Ishikawa (cell line): ENCODE measurements at regions not wholly inside any gene's neighbourhood (a gene's known extent, or its start where the extent isn't known, plus 50 kb on each side); places are given as distances from the start of the nearest gene placed in this dataset.

Experiments
- CEBPB ChIP-seq: IDR thresholded peaks from 2 replicates; pipeline ENCODE4 v1.6.1; 2012
- CREB1 ChIP-seq: IDR thresholded peaks from 2 replicates; pipeline ENCODE4 v1.6.1; 2012; ENCODE audit warnings: low read depth
- EGR1 ChIP-seq: IDR thresholded peaks from 2 replicates; pipeline ENCODE4 v1.6.1; 2012
- EP300 ChIP-seq: IDR thresholded peaks from 2 replicates; pipeline ENCODE4 v1.6.1; 2012; ENCODE audit warnings: borderline replicate concordance
- FOXM1 ChIP-seq: IDR thresholded peaks from 2 replicates; pipeline ENCODE4 v1.6.1; 2012; ENCODE audit warnings: low read depth, borderline replicate concordance
- MAX ChIP-seq: IDR thresholded peaks from 2 replicates; pipeline ENCODE4 v1.6.1; 2012
- NFIC ChIP-seq: IDR thresholded peaks from 2 replicates; pipeline ENCODE4 v1.6.1; 2012
- RAD21 ChIP-seq: IDR thresholded peaks from 2 replicates; pipeline ENCODE4 v1.6.1; 2012; ENCODE audit warnings: low read depth
- REST ChIP-seq: IDR thresholded peaks from 2 replicates; pipeline ENCODE4 v1.6.1; 2012; ENCODE audit warnings: low read depth, mild to moderate bottlenecking
- TAF1 ChIP-seq: IDR thresholded peaks from 2 replicates; pipeline ENCODE4 v1.6.1; 2012; ENCODE audit warnings: low read depth, mild to moderate bottlenecking
- TCF12 ChIP-seq: IDR thresholded peaks from 2 replicates; pipeline ENCODE4 v1.6.1; 2012; ENCODE audit warnings: low read depth
- TEAD4 ChIP-seq: IDR thresholded peaks from 2 replicates; pipeline ENCODE4 v1.6.1; 2012
- YY1 ChIP-seq: IDR thresholded peaks from 2 replicates; pipeline ENCODE4 v1.6.1; 2012; ENCODE audit warnings: low read depth
- ZBTB7A ChIP-seq: IDR thresholded peaks from 2 replicates; pipeline ENCODE4 v1.6.1; 2012; ENCODE audit warnings: low read depth
- TF ChIP-seq, protein P1 (sequence below): IDR thresholded peaks from 2 replicates; pipeline ENCODE4 v1.6.1; 2012

DNA sequence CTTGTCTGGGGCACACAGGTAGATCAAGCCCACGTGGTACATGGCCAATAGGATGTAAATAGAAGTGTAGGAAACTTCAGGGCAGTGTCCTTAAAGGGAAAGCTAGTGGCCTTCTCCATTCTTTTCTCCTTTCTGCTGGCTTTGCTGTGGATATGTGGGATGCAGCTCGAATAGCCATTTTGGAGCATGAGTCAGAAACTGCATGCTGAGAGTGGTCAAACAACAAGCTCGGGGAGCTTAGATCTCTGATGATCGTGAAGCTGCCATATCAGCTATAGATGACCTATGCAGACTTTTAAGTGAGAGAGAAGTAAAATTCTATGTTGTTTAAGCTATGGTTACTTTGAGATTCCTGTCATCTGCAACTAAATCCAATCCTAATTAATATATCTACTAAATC, 241.3 kb upstream of the DAAM1 start:
- TF ChIP-seq ZBTB7A (no peak), CEBPB (no peak), FOXM1 (no peak), RAD21 (no peak), TAF1 (no peak), TEAD4 (no peak), REST (no peak), YY1 (no peak), CREB1 (no peak), NFIC (no peak), EP300 (no peak), TCF12 (no peak), EGR1 (no peak), MAX (no peak)
- TF ChIP-seq, protein P1, sequence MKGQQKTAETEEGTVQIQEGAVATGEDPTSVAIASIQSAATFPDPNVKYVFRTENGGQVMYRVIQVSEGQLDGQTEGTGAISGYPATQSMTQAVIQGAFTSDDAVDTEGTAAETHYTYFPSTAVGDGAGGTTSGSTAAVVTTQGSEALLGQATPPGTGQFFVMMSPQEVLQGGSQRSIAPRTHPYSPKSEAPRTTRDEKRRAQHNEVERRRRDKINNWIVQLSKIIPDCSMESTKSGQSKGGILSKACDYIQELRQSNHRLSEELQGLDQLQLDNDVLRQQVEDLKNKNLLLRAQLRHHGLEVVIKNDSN, result no peak

DNA sequence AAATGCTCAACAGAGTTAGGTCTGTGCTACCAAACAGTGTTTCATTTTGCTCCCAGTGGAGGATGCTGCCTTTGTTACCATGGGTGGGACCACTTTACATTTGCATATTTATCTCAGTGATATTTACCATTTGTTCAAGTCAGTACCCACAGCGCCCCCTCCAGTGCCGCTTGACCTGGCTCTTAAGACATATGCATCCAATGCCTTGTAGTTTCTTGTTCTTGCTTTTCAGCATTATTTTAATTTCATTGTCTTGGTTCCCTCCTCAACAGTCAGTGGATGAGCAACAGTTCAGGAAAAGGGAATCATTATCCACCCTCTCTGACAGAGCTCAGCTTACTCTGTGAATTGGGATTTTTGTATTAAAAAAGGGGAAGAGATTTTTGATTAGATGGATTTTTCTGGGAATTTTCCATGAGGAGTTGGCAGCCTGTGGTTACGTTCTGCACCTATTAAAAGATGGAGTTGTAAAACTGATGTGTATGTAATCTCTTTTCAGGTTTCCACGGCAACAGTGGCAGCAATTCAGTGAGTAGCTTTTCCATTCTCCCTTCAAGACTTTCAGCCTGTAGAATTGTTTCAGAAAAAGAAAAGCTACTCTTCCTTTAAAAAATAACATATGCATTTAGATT, 240.5 kb upstream of the DAAM1 start:
- no peak for TF ChIP-seq TEAD4
- TF ChIP-seq FOXM1, result no peak
- no peak for TF ChIP-seq EGR1
- TF ChIP-seq ZBTB7A, result no peak

DNA sequence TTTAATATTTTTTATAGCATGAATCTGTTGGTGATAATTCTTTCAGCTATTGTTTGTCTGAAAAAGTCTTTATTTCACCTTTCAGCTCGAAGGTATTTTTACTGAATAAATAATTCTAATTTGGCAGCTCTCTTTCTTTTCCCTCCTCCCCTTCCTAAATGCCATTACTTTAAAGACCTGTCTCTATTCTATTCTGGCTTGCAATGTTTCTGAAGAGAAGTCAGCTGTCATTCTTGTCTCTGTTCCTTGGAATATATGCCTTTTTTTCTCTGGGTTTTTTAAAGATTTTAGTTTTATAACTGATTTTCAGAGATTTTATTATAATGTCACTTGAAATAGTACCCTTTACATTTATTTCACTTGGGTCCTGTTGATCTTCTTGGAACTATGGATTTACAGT, 237.9 kb upstream of the DAAM1 start:
- TF ChIP-seq TEAD4, result no peak
- no peak for TF ChIP-seq TAF1
- no peak for TF ChIP-seq CEBPB
- TF ChIP-seq MAX, result no peak
- no peak for TF ChIP-seq REST
- no peak for TF ChIP-seq ZBTB7A
- no peak for TF ChIP-seq FOXM1
- TF ChIP-seq, protein P1, result no peak
- TF ChIP-seq YY1, result no peak
- no peak for TF ChIP-seq CREB1
- no peak for TF ChIP-seq NFIC

GRCh38 chr14:58951143-58951542, 237.3 kb upstream of the DAAM1 start:
- TF ChIP-seq TCF12 (no peak), REST (no peak), RAD21 (no peak), YY1 (no peak), NFIC (no peak), CREB1 (no peak), TAF1 (no peak), EGR1 (no peak), CEBPB (no peak), MAX (no peak)

DNA sequence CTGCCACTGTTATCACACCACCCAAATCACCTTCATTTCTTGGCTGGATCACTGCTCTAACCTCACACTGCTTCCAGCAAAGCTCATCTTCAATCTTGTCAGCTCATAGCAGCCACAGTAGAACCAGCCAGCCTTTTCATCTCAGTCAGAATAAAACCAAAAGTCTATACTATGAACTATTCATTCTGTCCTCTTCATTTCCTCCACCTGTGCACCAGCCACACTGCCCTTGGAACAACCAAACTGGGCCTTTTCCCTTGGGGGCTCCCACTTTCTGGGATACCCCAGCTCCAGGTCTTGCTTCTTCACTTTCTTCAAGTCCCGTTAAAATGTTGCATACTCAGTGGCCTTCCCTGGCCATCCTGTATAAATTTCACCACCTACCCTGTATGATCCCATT, 234.4 kb upstream of the DAAM1 start:
- TF ChIP-seq MAX (no peak), TCF12 (no peak)
